Loucy (cell line): ENCODE measurements at regions not wholly inside any gene's neighbourhood (a gene's known extent, or its start where the extent isn't known, plus 50 kb on each side); places are given as distances from the start of the nearest gene placed in this dataset.

Experiments
- H2AFZ ChIP-seq: fragments of 200-600 bp; sonication (generic); 2 replicates; pipeline ENCODE4 v1.6.0; 2016; ENCODE audit warnings: antibody characterized with exemption, mild to moderate bottlenecking, low read length, moderate library complexity
- H3F3A ChIP-seq: fragments of 200-600 bp; 2 replicates; pipeline ENCODE4 v1.6.0; 2016; ENCODE audit warnings: antibody characterized with exemption, low read depth, mild to moderate bottlenecking
- H3K27me3 ChIP-seq: fragments of 200-600 bp; sonication (generic); 2 replicates; pipeline ENCODE4 v1.6.1; 2014; ENCODE audit warnings: low read length, mild to moderate bottlenecking; ENCODE audit not compliant: insufficient read depth, poor library complexity, severe bottlenecking
- H3K36me3 ChIP-seq: fragments of 200-600 bp; sonication (generic); 2 replicates; pipeline ENCODE4 v1.6.1; 2016; ENCODE audit warnings: low read length; ENCODE audit not compliant: insufficient read depth
- H3K4me1 ChIP-seq: fragments of 200-600 bp; sonication (generic); 2 replicates; pipeline ENCODE4 v1.5.1; 2014; ENCODE audit warnings: low read length, mild to moderate bottlenecking; ENCODE audit not compliant: insufficient read depth, poor library complexity, severe bottlenecking
- H3K4me2 ChIP-seq: fragments of 200-600 bp; sonication (generic); 2 replicates; pipeline ENCODE4 v1.6.0; 2014; ENCODE audit warnings: antibody characterized with exemption, low read length, low read depth, mild to moderate bottlenecking; ENCODE audit not compliant: poor library complexity, severe bottlenecking
- H3K4me3 ChIP-seq: fragments of 200-600 bp; sonication (generic); 2 replicates; pipeline ENCODE4 v1.5.1; 2014; ENCODE audit warnings: low read length, mild to moderate bottlenecking, mixed read lengths; ENCODE audit not compliant: poor library complexity, severe bottlenecking
- H3K79me2 ChIP-seq: fragments of 200-600 bp; sonication (generic); 2 replicates; pipeline ENCODE4 v1.6.1; 2014; ENCODE audit warnings: low read length; ENCODE audit not compliant: insufficient read depth
- H3K9ac ChIP-seq: fragments of 200-600 bp; sonication (generic); 2 replicates; pipeline ENCODE4 v1.6.0; 2014; ENCODE audit warnings: mild to moderate bottlenecking, low read depth, low read length, moderate library complexity; ENCODE audit not compliant: poor library complexity, severe bottlenecking
- H3K9me2 ChIP-seq: fragments of 200-600 bp; sonication (generic); replicated peaks from 2 replicates; pipeline ENCODE4 v1.6.1; 2016; ENCODE audit warnings: low read depth, low read length, mixed read lengths
- H3K9me3 ChIP-seq: fragments of 200-600 bp; sonication (generic); 2 replicates; pipeline ENCODE4 v1.6.1; 2014; ENCODE audit warnings: mild to moderate bottlenecking, antibody characterized with exemption, low read length, low read depth; ENCODE audit not compliant: insufficient read depth
- H4K20me1 ChIP-seq: fragments of 200-600 bp; sonication (generic); 2 replicates; pipeline ENCODE4 v1.6.0; 2014; ENCODE audit warnings: antibody characterized with exemption, low read length, mild to moderate bottlenecking; ENCODE audit not compliant: insufficient read depth, poor library complexity, severe bottlenecking
- EZH2phosphoT487 ChIP-seq: fragments of 200-600 bp; IDR thresholded peaks from 2 replicates; pipeline ENCODE4 v1.6.1; 2018; ENCODE audit warnings: antibody characterized with exemption, mild to moderate bottlenecking, moderate library complexity, borderline replicate concordance
- TF ChIP-seq, protein P1 (sequence below): fragments of 200-600 bp; sonication (generic); conservative IDR thresholded peaks from 2 replicates; pipeline ENCODE4 v1.5.1; 2014; ENCODE audit warnings: mild to moderate bottlenecking, antibody characterized with exemption, low read length

DNA sequence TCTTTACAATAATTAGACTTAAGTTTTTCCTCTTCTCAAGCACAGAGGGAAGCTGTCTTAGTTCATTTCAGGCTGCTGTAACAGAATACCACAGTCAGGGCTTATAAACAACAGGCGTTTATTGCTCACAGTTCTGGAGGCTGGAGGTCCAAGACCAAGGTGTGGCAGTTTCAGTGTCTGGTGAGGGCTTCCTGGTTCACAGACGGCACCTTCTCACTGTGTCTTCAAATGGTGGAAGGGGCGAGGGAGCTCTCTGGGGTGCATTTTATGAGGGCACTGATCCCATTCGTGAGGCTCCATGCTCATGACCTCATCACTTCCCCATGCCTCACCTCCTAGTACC, 115.7 kb upstream of the MXRA5 start:
- Histone ChIP-seq H3F3A (no peaks in the 10 kb centered on the region), H3K9me2 (no peaks in the 10 kb centered on the region), H4K20me1 (no peaks in the 10 kb centered on the region), H3K9me3 (no peaks in the 10 kb centered on the region), H2AFZ (no peak overlapping the region), H3K79me2 (no peaks in the 10 kb centered on the region), H3K4me2 (no peak overlapping the region), H3K27me3 (no peaks in the 10 kb centered on the region), H3K4me3 (no peak overlapping the region), H3K9ac (no peak overlapping the region), H3K4me1 (no peaks in the 10 kb centered on the region), H3K36me3 (no peaks in the 10 kb centered on the region)
- TF ChIP-seq, protein P1, sequence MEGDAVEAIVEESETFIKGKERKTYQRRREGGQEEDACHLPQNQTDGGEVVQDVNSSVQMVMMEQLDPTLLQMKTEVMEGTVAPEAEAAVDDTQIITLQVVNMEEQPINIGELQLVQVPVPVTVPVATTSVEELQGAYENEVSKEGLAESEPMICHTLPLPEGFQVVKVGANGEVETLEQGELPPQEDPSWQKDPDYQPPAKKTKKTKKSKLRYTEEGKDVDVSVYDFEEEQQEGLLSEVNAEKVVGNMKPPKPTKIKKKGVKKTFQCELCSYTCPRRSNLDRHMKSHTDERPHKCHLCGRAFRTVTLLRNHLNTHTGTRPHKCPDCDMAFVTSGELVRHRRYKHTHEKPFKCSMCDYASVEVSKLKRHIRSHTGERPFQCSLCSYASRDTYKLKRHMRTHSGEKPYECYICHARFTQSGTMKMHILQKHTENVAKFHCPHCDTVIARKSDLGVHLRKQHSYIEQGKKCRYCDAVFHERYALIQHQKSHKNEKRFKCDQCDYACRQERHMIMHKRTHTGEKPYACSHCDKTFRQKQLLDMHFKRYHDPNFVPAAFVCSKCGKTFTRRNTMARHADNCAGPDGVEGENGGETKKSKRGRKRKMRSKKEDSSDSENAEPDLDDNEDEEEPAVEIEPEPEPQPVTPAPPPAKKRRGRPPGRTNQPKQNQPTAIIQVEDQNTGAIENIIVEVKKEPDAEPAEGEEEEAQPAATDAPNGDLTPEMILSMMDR, result no peak
- TF ChIP-seq EZH2phosphoT487, result no peak

DNA sequence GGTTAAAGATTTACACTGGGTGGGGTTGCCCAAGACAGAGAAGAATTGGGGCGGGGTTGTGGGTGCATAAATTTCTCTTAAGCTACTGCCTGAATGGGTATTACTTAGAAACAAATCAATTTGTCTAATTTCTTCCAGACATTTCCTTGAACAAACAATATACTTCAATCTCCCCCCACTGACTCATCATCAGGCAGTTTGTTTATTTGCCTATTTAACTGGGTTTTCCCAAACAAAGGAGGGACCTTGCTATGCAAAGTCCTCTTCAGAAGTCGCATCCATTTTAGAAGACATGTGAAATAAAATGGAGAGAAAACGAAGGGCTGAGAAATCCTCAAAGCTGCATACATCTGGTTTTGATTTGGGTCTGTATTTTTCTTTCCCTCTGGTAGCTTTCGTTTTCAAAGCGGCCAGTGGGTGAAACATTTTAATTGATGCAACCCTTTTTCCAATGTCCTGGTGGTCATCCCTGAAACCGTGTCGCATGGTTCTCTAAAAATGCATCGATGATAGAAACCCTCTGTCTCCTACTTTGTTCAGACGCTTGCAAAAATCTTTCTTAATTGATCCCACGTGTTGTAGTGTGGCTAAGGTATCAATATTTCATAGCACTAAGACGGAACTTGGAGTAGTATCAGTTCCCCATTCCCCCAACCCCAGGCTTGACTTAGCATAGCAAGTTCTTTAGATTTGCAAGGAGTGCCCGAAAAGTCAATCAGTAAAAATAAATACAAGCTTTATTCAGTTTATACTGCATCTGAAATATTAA, 115.1 kb upstream of the MXRA5 start:
- Histone ChIP-seq H3K9me3 (no peaks in the 10 kb centered on the region), H3K4me2 (no peak overlapping the region), H4K20me1 (no peaks in the 10 kb centered on the region), H3K4me1 (no peaks in the 10 kb centered on the region), H3K9me2 (no peaks in the 10 kb centered on the region), H3K27me3 (no peaks in the 10 kb centered on the region), H3K36me3 (no peaks in the 10 kb centered on the region), H2AFZ (no peak overlapping the region), H3F3A (no peaks in the 10 kb centered on the region), H3K79me2 (no peaks in the 10 kb centered on the region), H3K4me3 (no peak overlapping the region), H3K9ac (no peak overlapping the region)
- TF ChIP-seq EZH2phosphoT487, result no peak
- TF ChIP-seq, protein P1, result no peak

DNA sequence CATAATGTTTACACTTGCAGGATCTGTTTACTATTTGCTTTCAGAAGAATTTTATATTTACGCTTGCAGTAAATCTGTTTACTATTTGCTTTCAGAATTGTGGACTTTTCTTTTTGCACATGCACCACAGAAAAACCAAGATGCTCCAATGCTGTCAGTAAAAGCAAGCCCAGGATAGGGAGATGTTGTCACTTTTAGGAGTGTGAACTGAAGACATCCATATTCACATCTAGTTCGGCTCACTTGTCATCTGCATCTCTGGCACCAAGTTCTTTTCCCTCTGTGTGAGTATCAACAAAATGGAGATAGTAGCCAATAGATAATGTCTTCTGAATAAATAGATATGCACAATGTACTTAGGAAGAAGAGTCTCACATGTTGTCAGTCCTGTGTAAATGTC, 109.3 kb upstream of the MXRA5 start:
- TF ChIP-seq, protein P1, result no peak
- TF ChIP-seq EZH2phosphoT487, result no peak
- Histone ChIP-seq H3K9ac (no peak overlapping the region), H3K4me3 (no peak overlapping the region), H3F3A (no peaks in the 10 kb centered on the region), H3K36me3 (no peaks in the 10 kb centered on the region), H3K4me2 (no peak overlapping the region), H3K9me3 (no peaks in the 10 kb centered on the region), H2AFZ (no peak overlapping the region), H3K79me2 (no peaks in the 10 kb centered on the region), H3K4me1 (no peaks in the 10 kb centered on the region), H3K27me3 (no peaks in the 10 kb centered on the region), H3K9me2 (no peaks in the 10 kb centered on the region), H4K20me1 (no peaks in the 10 kb centered on the region)
